Mammary epithelial cell (primary cell): ENCODE measurements at regions not wholly inside any gene's neighbourhood (a gene's known extent, or its start where the extent isn't known, plus 50 kb on each side); places are given as distances from the start of the nearest gene placed in this dataset.

Experiments used
- EZH2 ChIP-seq: IDR thresholded peaks from 2 replicates; pipeline ENCODE4 v1.6.1; 2012; ENCODE audit warnings: low read length, inconsistent platforms, borderline replicate concordance
- TF ChIP-seq, protein P1 (sequence below), 2 donors: IDR thresholded peaks in 1 of 2; conservative IDR thresholded peaks in 1 of 2; 2 replicates each; pipeline ENCODE4 v1.5.1; 2011 to 2012; ENCODE audit warnings: inconsistent platforms in 2 of 2, low read length in 2 of 2, mild to moderate bottlenecking in 2 of 2, control low read depth in 1 of 2, low read depth in 1 of 2; ENCODE audit not compliant: insufficient read depth in 1 of 2; ENCODE audit errors: extremely low read depth in 1 of 2

GRCh38 chr12:69099201-69099837 is 140.1 kb upstream of the CPSF6 start:
- TF ChIP-seq, protein P1, sequence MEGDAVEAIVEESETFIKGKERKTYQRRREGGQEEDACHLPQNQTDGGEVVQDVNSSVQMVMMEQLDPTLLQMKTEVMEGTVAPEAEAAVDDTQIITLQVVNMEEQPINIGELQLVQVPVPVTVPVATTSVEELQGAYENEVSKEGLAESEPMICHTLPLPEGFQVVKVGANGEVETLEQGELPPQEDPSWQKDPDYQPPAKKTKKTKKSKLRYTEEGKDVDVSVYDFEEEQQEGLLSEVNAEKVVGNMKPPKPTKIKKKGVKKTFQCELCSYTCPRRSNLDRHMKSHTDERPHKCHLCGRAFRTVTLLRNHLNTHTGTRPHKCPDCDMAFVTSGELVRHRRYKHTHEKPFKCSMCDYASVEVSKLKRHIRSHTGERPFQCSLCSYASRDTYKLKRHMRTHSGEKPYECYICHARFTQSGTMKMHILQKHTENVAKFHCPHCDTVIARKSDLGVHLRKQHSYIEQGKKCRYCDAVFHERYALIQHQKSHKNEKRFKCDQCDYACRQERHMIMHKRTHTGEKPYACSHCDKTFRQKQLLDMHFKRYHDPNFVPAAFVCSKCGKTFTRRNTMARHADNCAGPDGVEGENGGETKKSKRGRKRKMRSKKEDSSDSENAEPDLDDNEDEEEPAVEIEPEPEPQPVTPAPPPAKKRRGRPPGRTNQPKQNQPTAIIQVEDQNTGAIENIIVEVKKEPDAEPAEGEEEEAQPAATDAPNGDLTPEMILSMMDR (conservative IDR thresholded peaks at IDR 0.05 in 1 of 2, IDR thresholded peaks at IDR 0.05 in 1 of 2; ENCODE audit: extremely low read depth in 1 of 2, insufficient read depth in 1 of 2, low read depth in 1 of 2, low read length in 2 of 2): no peak
- TF ChIP-seq EZH2: no peak
